Activated CD8-positive, alpha-beta memory T cell treated with anti-CD3 and anti-CD28 coated beads, Interleukin-2, amount 50 U/mL, for 48 hours (primary cell): ENCODE measurements at regions not wholly inside any gene's neighbourhood (a gene's known extent, or its start where the extent isn't known, plus 50 kb on each side); places are given as distances from the start of the nearest gene placed in this dataset.

ENCODE experiments used
- DNase-seq: peaks from one replicate; pipeline ENCODE4 v3.0.0-alpha.2; 2020

GRCh38 chr2:120785228-120785966, 49.7 kb downstream of the GLI2 start:
- no peak for DNase-seq

- no peak for DNase-seq
These were observed 50.6 kb downstream of the GLI2 start for GRCh38 chr2:120786038-120786960.

DNA sequence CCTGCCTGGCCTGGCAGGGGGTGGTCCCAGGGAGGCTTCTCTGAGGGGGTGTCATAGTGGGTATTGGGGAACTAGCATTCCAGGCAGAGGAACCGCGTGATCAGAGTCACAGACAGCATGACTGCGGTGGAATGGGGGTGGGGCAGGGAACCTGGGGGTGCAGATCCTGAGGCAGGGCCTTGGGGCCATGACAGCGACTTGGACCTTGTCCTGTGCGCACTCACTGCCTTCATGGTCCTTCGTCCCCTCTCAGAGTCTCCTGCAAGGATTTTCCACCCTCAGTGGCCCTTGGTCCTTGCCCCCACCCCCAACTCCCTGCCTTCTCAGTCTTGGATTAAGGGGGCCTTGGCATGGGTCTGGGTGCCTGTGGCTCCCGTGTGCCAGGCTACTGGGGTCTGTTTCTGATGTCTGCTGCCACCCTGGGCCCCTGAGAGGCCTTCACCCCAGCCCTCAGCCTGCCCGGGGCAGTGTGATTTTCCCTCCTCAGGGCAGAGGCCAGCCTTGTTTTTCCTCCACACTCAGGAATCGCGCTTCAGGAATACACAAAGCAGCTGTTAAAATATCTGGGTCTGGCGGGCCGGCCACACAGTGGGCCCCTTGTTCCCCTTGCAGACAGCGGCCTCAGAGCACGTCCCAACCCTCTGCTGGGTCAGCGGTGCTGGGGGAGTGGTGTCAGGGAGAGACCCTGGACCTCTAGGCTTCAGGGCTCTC, 51.6 kb downstream of the GLI2 start:
- no peak for DNase-seq

- no peak for DNase-seq
These were observed 52.4 kb downstream of the GLI2 start for GRCh38 chr2:120787822-120788700.

DNA sequence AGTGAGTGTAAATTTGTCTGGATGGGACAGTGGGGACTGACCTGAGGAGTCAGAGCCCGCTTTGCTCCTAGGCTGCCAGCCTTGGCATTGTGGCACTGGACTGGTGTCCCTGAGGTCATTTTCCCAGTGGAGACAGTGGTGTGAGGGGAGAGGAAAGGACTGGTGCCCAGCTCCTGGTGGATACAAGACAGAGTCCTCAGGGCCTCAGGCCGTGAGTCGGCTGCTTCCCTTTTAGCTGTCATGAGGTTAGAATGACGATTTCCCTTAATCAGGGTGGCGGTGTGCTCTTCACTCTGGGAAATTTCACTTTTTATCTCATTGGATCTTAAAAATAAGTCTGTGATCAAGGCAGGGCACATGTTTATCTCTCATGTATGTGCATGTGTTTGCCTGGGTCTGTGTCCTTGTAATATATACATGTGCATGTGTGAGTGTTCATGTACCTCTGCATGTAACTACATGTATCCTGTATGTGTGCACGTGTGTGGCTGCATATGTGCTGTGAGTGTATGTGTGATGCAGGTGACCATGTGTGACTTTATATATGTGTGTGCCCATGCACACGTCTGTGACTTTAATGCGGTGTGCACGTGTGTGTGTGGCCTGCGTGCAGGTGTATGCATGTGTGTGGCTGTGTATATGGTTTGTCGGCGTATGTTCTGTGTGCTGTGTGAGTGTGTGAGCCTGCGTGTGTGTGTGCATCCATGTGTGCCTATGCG, 55.7 kb downstream of the GLI2 start:
- DNase-seq, result no peak

DNA sequence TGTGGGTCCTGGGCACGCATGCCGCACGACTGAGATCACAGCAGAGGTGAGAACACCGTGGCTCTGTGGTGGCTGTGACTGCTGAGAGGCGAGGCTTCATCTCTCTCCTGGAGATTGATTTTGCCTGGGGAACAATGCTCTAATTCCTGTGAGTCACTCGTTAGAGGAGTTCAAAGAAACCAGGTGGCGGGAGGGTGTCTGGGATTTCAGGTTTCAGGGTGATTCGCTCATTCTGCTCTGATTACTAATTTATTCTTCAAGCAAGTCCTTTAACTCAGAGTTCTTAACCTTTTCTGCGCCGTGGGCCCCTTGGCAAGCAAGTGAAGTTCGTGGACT, 56.3 kb downstream of the GLI2 start:
- DNase-seq, result no peak

DNA sequence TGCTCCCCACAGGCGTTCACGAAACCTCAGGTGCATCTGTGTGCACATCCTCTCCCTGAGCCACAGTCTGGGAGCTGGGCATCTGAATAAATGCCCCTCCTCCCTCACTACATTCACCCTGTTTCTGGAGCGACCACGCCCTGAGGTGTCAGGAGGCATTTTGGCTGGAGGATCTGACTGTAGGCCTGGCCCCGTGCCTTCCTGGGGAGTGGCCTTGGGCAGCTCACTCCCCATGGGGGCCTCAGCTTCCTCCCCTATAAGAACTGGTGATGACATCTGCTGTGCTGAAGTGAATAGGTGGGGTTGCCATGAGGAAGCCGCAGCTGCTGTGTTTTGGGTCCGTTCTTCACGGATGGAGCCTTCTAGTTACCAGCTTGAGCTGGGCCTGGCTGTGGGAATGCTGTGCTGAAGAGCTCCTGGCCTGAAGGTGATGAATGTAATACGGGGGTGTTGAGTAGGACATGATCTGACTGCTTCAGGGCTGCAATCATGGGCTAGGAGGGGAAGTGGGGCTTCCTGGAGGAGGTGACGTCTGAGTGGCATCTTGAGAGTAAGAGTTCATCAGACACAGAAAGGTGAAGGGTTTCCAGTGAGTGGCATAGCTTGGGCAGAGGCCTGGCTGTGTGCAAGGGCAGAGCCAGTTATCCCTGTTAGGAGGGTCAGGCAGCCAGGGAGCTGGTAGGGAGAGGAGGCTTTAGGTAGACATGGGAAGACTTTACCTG, 58.2 kb downstream of the GLI2 start:
- no peak for DNase-seq

DNA sequence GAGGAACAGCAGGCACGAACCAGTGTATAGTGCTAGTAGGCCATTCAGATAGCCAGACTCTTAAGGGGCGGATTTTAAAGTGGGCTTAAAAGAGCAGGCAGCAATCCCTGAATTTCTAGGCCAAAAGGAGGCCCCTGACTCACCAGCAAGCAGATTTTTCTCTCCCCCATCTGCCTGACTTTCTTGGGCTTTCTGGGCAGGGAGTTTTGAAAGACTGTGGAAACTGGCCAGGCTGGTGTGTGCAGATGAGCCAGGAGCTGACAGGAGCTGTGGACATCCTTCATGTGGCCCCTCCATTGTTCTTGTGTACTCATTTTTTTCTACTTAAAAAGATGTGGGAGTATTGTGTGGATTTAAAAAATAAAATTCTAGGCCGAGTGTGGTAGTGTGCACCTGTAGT, 59.0 kb downstream of the GLI2 start:
- DNase-seq, result no peak

DNA sequence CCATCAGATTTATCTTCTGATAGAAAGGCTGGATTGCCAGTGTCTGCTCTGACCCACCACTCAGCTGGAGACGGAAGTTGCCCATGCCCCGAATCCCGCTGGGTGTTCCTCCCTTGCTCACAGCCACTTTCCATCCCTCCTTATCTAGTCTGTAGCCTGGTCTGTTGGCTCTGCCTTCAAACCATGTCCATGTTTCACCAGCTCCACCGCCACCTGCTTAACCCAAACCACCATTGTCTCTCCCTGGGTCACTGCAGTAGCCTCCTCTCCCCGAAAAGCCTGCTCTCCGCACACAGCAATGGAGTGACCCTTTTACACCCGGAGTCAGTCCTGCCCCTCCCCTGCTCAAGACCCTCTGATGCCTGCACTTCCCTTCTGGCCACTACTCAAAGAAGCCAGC, 60.4 kb downstream of the GLI2 start:
- DNase-seq, result no peak

GRCh38 chr2:120797421-120798221, 62.0 kb downstream of the GLI2 start:
- no peak for DNase-seq

DNA sequence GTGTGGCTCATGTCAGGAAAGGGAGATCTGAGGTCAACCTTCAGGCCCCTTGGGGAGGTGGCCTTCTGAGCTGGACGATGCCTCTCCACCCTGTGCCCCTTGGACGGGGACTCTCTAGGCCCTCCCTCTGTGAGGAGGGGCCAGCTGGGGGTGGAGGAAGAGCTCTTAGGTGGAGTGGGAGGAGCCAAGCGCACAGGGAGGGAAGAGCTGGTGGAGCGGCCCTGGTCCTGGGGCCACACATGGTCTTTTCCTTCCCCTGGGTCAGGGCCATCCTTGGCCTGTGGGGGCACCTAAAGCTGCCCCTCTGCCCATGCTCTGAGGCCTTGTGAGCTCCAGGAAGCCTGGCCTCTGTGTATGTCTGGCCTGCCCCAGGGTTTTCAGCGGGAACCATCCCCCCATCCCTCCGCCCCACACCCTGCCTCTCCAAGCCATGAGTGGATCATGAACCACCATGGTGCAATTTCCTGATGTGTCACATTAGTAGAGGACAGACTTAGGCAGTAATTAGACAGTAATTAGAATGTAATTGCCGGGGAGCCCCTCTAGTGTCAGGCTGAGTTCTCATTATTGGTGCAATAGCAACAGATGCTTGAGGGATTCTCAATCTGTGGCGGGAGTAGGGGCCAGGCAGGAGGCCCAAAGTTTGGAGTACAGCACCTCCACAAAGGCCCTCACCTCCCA, 63.0 kb downstream of the GLI2 start:
- DNase-seq, result no peak

GRCh38 chr2:120802158-120802557, 66.5 kb downstream of the GLI2 start:
- no peak for DNase-seq

GRCh38 chr2:120802867-120803484, 67.3 kb downstream of the GLI2 start:
- no peak for DNase-seq

DNA sequence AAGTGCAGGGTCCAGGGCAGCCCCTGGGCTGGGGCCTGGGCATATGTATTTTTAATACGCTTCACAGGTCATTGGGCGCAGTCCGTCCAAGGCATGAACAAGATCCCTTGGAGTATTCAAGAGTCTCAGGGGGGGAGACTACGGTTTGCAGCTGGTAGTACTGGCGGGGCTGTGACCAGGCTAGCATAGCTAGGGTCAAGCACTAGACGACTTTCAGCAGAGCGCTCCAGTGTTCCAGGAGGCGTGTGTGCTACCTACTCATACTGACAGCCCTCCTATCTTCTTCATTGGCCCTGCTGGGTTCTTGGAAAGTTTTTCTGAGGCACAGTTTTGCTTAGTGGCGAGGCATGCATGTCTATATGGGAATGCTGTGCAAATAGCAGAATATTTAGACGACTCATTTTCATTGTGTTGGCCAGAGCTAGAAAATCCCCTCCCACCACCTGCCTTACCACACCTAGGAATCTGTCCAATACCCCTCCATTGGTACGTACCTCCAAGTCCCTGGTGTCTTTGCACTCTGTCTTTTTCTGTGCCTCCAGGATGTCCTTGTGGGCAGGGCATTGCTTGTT, 68.2 kb downstream of the GLI2 start:
- no peak for DNase-seq

DNA sequence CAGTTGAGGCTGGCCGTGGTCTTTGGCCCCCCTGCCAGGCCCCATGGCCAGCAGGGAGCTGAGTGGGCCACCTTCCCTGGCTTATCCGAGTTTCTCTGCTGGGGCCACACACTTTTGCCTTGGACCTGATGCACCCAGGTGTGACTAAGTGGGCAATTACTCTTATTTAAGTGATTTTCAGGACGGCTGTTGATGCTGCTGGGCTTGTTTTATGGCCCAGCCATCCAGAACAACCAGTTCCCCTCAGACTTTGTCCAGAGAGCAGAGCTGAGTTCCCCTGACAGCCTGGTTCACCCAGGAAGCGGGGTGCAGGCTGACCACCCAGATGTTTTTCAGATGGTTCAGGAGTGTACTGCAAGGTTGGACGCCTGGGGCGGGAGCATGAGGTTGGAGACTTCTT, 68.8 kb downstream of the GLI2 start:
- no peak for DNase-seq

GRCh38 chr2:120805011-120805410, 69.3 kb downstream of the GLI2 start:
- DNase-seq, result no peak

- no peak for DNase-seq
These were observed 69.9 kb downstream of the GLI2 start for GRCh38 chr2:120805602-120806001.

- no peak for DNase-seq
These were observed 72.1 kb downstream of the GLI2 start for GRCh38 chr2:120807751-120808150.

- no peak for DNase-seq
These were observed 73.5 kb downstream of the GLI2 start for GRCh38 chr2:120809151-120809550.
